Breast epithelium (tissue), 4 donors: ENCODE measurements at regions not wholly inside any gene's neighbourhood (a gene's known extent, or its start where the extent isn't known, plus 50 kb on each side); places are given as distances from the start of the nearest gene placed in this dataset.

ENCODE experiments used
- DNase-seq, 2 donors: peaks; one replicate each; pipeline ENCODE4 v3.0.0-alpha.2; 2019; ENCODE audit warnings: low spot score in 2 of 2
- H3K27ac ChIP-seq, 2 donors: fragments of 200-600 bp; sonication (generic) in 1 of 2; one replicate each; pipeline ENCODE4 v1.5.1; 2016 to 2019; ENCODE audit warnings: mild to moderate bottlenecking in 1 of 2
- H3K27me3 ChIP-seq, 2 donors: fragments of 200-600 bp; sonication (generic) in 1 of 2; one replicate each; pipeline versions ENCODE4 v1.5.1 to v1.6.0; 2017 to 2019; ENCODE audit warnings: control low read depth in 1 of 2, mild to moderate bottlenecking in 1 of 2
- H3K36me3 ChIP-seq: fragments of 200-600 bp; one replicate; pipeline ENCODE4 v1.5.1; 2019
- H3K4me1 ChIP-seq, 2 donors: fragments of 200-600 bp; sonication (generic); one replicate each; pipeline ENCODE4 v1.5.1; 2016 to 2019; ENCODE audit warnings: control low read depth in 1 of 2
- H3K4me3 ChIP-seq, 3 donors: fragments of 200-600 bp; sonication (generic); 1 replicate in 2 of 3; 2 replicates in 1 of 3; pipeline ENCODE4 v1.5.1; 2016 to 2019; ENCODE audit warnings: mild to moderate bottlenecking in 3 of 3, moderate library complexity in 2 of 3
- H3K9me3 ChIP-seq, 2 donors: fragments of 200-600 bp; sonication (generic) in 1 of 2; one replicate each; pipeline ENCODE4 v1.5.1; 2016 to 2019; ENCODE audit warnings: control low read depth in 1 of 2
- POLR2A ChIP-seq: fragments of 450-650 bp; IDR thresholded peaks from one replicate; pipeline ENCODE4 v1.6.1; 2016; ENCODE audit warnings: antibody characterized with exemption, mild to moderate bottlenecking, moderate library complexity
- POLR2AphosphoS5 ChIP-seq, 3 donors: sonication (generic); formaldehyde crosslinking; IDR thresholded peaks; one replicate each; pipeline ENCODE4 v1.6.1; 2017; ENCODE audit warnings: antibody characterized with exemption in 3 of 3
- intact Hi-C: fragments of 100-400 bp; cut with DNase I; formaldehyde crosslinking; loops from one replicate; pipeline ENCODE4 v1.15.1; 2023; ENCODE audit warnings: low total_unique reads
- TF ChIP-seq, protein P1 (sequence below), 3 donors: fragments of 450-650 bp; IDR thresholded peaks; one replicate each; pipeline ENCODE4 v1.5.1; 2016 to 2017; ENCODE audit warnings: antibody characterized with exemption in 3 of 3, mild to moderate bottlenecking in 3 of 3, moderate library complexity in 3 of 3

DNA sequence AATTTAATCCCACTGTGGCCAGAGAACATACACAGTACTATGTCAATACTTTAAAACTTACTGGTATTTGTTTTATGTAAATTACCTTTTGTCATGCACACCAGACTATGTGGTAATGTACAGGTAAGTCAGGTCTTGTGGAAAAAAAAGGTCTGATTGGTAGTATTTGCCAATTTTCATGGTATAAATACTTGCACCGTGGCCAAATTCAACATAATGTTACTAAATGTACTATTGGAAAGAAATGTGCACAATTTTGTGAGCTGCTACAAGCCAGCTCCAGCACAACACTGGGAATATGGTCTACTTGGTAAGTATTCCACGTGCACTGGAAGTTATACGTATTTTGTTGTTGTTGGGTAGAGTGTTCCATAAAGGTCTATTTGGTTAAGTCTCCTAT, 392.5 kb downstream of the RPS24 start:
- Histone ChIP-seq H3K9me3 (peaks cover 0 to 3% of the 10 kb centered on the region in 2 donors), H3K4me1 (no peaks in the 10 kb centered on the region), H3K27me3 (no peaks in the 10 kb centered on the region), H3K4me3 (no peak overlapping the region), H3K36me3 (no peaks in the 10 kb centered on the region), H3K27ac (no peak overlapping the region)
- intact Hi-C loops: no loop called here
- DNase-seq: no peak
- no peak for TF ChIP-seq POLR2AphosphoS5 (IDR thresholded peaks at IDR 0.05)
- TF ChIP-seq POLR2A: no peak
- TF ChIP-seq, protein P1, sequence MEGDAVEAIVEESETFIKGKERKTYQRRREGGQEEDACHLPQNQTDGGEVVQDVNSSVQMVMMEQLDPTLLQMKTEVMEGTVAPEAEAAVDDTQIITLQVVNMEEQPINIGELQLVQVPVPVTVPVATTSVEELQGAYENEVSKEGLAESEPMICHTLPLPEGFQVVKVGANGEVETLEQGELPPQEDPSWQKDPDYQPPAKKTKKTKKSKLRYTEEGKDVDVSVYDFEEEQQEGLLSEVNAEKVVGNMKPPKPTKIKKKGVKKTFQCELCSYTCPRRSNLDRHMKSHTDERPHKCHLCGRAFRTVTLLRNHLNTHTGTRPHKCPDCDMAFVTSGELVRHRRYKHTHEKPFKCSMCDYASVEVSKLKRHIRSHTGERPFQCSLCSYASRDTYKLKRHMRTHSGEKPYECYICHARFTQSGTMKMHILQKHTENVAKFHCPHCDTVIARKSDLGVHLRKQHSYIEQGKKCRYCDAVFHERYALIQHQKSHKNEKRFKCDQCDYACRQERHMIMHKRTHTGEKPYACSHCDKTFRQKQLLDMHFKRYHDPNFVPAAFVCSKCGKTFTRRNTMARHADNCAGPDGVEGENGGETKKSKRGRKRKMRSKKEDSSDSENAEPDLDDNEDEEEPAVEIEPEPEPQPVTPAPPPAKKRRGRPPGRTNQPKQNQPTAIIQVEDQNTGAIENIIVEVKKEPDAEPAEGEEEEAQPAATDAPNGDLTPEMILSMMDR (IDR thresholded peaks at IDR 0.05): no peak

DNA sequence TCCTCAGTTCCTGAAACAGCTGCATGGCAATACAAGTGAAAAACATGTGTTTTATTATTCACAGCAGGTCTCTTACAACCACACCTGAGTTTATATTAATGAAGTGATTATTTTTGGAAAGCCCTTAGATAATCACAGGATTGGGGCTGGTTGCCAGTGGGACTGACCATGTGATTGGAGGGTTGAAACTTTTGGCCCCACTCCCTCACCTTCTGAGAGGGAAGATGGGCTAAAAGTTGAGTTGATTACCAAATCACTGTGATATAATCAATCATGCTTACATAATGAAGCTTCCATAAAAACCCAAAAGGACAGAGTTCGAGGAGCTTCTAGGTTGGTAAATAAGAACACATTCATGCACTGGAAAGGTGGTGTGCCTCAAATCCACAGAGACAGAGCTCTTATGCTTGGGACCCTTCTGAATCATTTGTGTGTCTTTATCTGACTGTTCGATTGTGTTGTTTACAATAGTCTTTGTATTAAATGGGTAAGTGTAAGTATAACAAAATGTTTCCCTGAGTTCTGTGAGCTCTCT, 393.9 kb downstream of the RPS24 start:
- no peak overlapping the region for H3K27ac ChIP-seq
- H3K36me3 ChIP-seq: no peaks in the 10 kb centered on the region
- DNase-seq: no peak
- H3K27me3 ChIP-seq: no peaks in the 10 kb centered on the region
- intact Hi-C loops: no loop called here
- peaks cover 0 to 3% of the 10 kb centered on the region in 2 donors for H3K9me3 ChIP-seq
- TF ChIP-seq POLR2AphosphoS5 (IDR thresholded peaks at IDR 0.05) (no peak), POLR2A (no peak)
- TF ChIP-seq, protein P1 (IDR thresholded peaks at IDR 0.05): no peak
- H3K4me1 ChIP-seq: no peaks in the 10 kb centered on the region
- no peak overlapping the region for H3K4me3 ChIP-seq

DNA sequence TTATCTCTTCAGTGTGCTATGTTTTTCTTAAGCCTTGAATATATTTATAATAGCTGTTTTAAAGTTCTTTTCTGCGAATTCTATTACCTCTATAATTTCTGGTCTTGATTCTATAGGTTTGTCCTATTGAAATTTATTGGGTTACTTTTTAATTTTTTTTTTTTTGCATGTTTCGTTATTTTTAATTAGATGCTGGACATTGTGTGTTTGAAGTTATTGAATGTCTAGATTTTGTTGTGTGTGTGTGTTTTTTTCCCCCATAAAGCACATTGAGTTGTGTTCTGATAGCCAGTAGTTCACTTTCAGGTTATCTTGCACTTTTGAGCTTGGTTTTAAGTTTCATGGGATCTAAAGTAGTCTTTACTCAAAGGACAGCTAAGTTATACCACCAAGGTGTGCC, 394.9 kb downstream of the RPS24 start:
- no peak for TF ChIP-seq POLR2A
- TF ChIP-seq, protein P1 (IDR thresholded peaks at IDR 0.05): no peak
- no peak for TF ChIP-seq POLR2AphosphoS5 (IDR thresholded peaks at IDR 0.05)
- Histone ChIP-seq H3K4me3 (no peak overlapping the region), H3K36me3 (no peaks in the 10 kb centered on the region), H3K9me3 (peaks cover 0 to 3% of the 10 kb centered on the region in 2 donors), H3K27ac (no peak overlapping the region), H3K27me3 (no peaks in the 10 kb centered on the region), H3K4me1 (peaks cover 0 to 3% of the 10 kb centered on the region in 2 donors)
- DNase-seq: no peak
- intact Hi-C loops: no loop called here

DNA sequence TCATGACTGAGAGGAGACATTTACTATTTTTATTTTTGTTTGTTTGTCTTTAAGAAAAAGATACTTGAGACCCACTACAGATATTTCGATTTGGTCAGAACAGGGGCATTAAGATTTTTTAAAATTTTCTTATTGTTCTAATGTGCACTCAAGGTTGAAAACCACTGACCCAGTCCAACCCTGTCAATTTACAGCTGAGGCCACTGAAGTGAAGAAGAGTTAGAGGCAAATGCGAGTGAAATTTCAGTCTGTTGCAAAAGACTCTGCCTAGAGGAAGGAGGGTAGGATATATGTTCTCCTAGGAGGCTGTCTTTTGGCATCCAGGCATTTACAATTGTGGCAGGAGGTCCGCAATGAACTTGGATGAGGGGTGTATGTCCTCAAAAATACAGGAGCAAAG, 396.3 kb downstream of the RPS24 start:
- Histone ChIP-seq H3K9me3 (peaks cover 0 to 2% of the 10 kb centered on the region in 2 donors), H3K4me3 (no peak overlapping the region), H3K27ac (no peak overlapping the region), H3K27me3 (no peaks in the 10 kb centered on the region), H3K4me1 (peaks cover 0 to 3% of the 10 kb centered on the region in 2 donors), H3K36me3 (no peaks in the 10 kb centered on the region)
- intact Hi-C loops: no loop called here
- DNase-seq: no peak
- TF ChIP-seq POLR2A (no peak), POLR2AphosphoS5 (IDR thresholded peaks at IDR 0.05) (no peak)
- TF ChIP-seq, protein P1 (IDR thresholded peaks at IDR 0.05): no peak

DNA sequence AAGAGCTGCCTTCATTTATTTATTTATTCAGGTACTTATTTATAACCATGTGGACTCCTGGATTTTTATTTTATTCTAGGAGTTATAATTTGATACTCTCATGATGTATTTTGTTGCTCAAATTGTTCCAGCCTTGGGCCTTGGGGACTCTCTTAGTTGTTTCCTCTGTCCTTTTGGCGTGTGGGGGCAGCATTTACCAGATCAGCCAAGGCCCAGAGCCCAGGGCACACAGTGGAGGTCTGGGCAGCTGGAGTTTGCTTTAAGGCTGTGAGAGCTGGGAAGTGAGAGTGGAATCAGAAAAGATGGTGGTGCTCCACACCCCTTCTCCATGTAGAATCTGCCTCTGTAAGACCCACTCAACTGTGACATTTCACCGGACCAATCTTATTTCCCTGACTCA, 398.9 kb downstream of the RPS24 start:
- TF ChIP-seq, protein P1 (IDR thresholded peaks at IDR 0.05): no peak
- no peak for TF ChIP-seq POLR2AphosphoS5 (IDR thresholded peaks at IDR 0.05)
- no peak for TF ChIP-seq POLR2A
- Histone ChIP-seq H3K27me3 (no peaks in the 10 kb centered on the region), H3K36me3 (no peaks in the 10 kb centered on the region), H3K4me3 (no peak overlapping the region), H3K4me1 (peaks cover 0 to 3% of the 10 kb centered on the region in 2 donors), H3K27ac (no peak overlapping the region), H3K9me3 (no peaks in the 10 kb centered on the region)
- intact Hi-C loops: no loop called here
- DNase-seq: no peak
